H4 (cell line): ENCODE measurements at regions not wholly inside any gene's neighbourhood (a gene's known extent, or its start where the extent isn't known, plus 50 kb on each side); places are given as distances from the start of the nearest gene placed in this dataset.
A peak's percentile ranks its signal among the peaks of the same experiment; 100 is the strongest.

Experiments
- DNase-seq: peaks from one replicate; pipeline ENCODE4 v3.0.0-alpha.2; 2015; ENCODE audit warnings: low spot score

GRCh38 chr9:95670122-95670521, 153.4 kb upstream of the PTCH1 start:
- no peak for DNase-seq

- no peak for DNase-seq
Observed at GRCh38 chr9:95669253-95669652, 152.5 kb upstream of the PTCH1 start.

GRCh38 chr9:95667789-95668188, 151.0 kb upstream of the PTCH1 start:
- no peak for DNase-seq

- no peak for DNase-seq
Observed at GRCh38 chr9:95666785-95667155, 150.0 kb upstream of the PTCH1 start.

- no peak for DNase-seq
Observed at GRCh38 chr9:95666096-95666784, 149.5 kb upstream of the PTCH1 start.

GRCh38 chr9:95653246-95653645, 136.5 kb upstream of the PTCH1 start:
- no peak for DNase-seq

- DNase-seq: no peak
Observed at GRCh38 chr9:95650720-95651119, 133.9 kb upstream of the PTCH1 start.

- peak; percentile 17 for DNase-seq
Observed at GRCh38 chr9:95649801-95650213, 133.0 kb upstream of the PTCH1 start.

- DNase-seq: no peak
Observed at GRCh38 chr9:95648225-95648624, 131.5 kb upstream of the PTCH1 start.

- no peak for DNase-seq
Observed at GRCh38 chr9:95645992-95646391, 129.2 kb upstream of the PTCH1 start.

GRCh38 chr9:95645579-95645978, 128.8 kb upstream of the PTCH1 start:
- DNase-seq: no peak

GRCh38 chr9:95644377-95644776, 127.6 kb upstream of the PTCH1 start:
- DNase-seq: no peak

GRCh38 chr9:95643619-95644018, 126.8 kb upstream of the PTCH1 start:
- DNase-seq: no peak

- DNase-seq: no peak
Observed at GRCh38 chr9:95642189-95642588, 125.4 kb upstream of the PTCH1 start.

GRCh38 chr9:95641586-95641985, 124.8 kb upstream of the PTCH1 start:
- DNase-seq: no peak

- no peak for DNase-seq
Observed at GRCh38 chr9:95640336-95640735, 123.6 kb upstream of the PTCH1 start.

GRCh38 chr9:95635986-95636671, 119.4 kb upstream of the PTCH1 start:
- DNase-seq: no peak

GRCh38 chr9:95634536-95634935, 117.8 kb upstream of the PTCH1 start:
- DNase-seq: no peak

- DNase-seq: no peak
Observed at GRCh38 chr9:95634114-95634513, 117.3 kb upstream of the PTCH1 start.

- DNase-seq: no peak
Observed at GRCh38 chr9:95629585-95629984, 112.8 kb upstream of the PTCH1 start.

- peak; percentile 14 for DNase-seq
Observed at GRCh38 chr9:95627802-95628201, 111.0 kb upstream of the PTCH1 start.

GRCh38 chr9:95626885-95627558, 110.3 kb upstream of the PTCH1 start:
- peak; percentile 38 for DNase-seq

GRCh38 chr9:95626341-95626740, 109.6 kb upstream of the PTCH1 start:
- DNase-seq: no peak
